ENCODE measurements at regions not wholly inside any gene's neighbourhood (a gene's known extent, or its start where the extent isn't known, plus 50 kb on each side); places are given as distances from the start of the nearest gene placed in this dataset.

GRCh38 chr4:145347684-145348083, 134.0 kb upstream of the SMAD1 start:
- Histone ChIP-seq H3K9me3 (ENCODE audit: insufficient read depth, low read length) (no peaks in the 10 kb centered on the region), H3K4me1 (ENCODE audit: insufficient read depth, insufficient read length) (no peaks in the 10 kb centered on the region), H3K9ac (ENCODE audit: insufficient read length, low read depth) (no peak overlapping the region), H3K4me3 (ENCODE audit: insufficient read length, low read depth) (no peak overlapping the region), H3K36me3 (ENCODE audit: insufficient read depth, insufficient read length, low read length) (no peaks in the 10 kb centered on the region), H3K27me3 (ENCODE audit: insufficient read depth, insufficient read length) (no peaks in the 10 kb centered on the region)
- no peak for TF ChIP-seq YY1 (IDR thresholded peaks at IDR 0.05; ENCODE audit: insufficient read depth, insufficient read length)
- TF ChIP-seq ZNF274 (IDR thresholded peaks at IDR 0.05; ENCODE audit: low read depth, low read length): no peak
- TF ChIP-seq SUZ12 (IDR thresholded peaks at IDR 0.05; ENCODE audit: extremely low read depth, insufficient read depth, insufficient read length): no peak
- DNase-seq (ENCODE audit: low read depth, low spot score): no peak

- H3K36me3 ChIP-seq (ENCODE audit: insufficient read depth, insufficient read length, low read length): no peaks in the 10 kb centered on the region
- H3K9ac ChIP-seq (ENCODE audit: insufficient read length, low read depth): no peak overlapping the region
- no peaks in the 10 kb centered on the region for H3K9me3 ChIP-seq (ENCODE audit: insufficient read depth, low read length)
- no peaks in the 10 kb centered on the region for H3K27me3 ChIP-seq (ENCODE audit: insufficient read depth, insufficient read length)
- TF ChIP-seq ZNF274 (IDR thresholded peaks at IDR 0.05; ENCODE audit: low read depth, low read length): no peak
- no peak for TF ChIP-seq SUZ12 (IDR thresholded peaks at IDR 0.05; ENCODE audit: extremely low read depth, insufficient read depth, insufficient read length)
- no peak for TF ChIP-seq YY1 (IDR thresholded peaks at IDR 0.05; ENCODE audit: insufficient read depth, insufficient read length)
- no peaks in the 10 kb centered on the region for H3K4me1 ChIP-seq (ENCODE audit: insufficient read depth, insufficient read length)
- DNase-seq (ENCODE audit: low read depth, low spot score): no peak
- H3K4me3 ChIP-seq (ENCODE audit: insufficient read length, low read depth): no peak overlapping the region
These were observed 135.6 kb upstream of the SMAD1 start for GRCh38 chr4:145346081-145346480.

- H3K9ac ChIP-seq (ENCODE audit: insufficient read length, low read depth): no peak overlapping the region
- H3K9me3 ChIP-seq (ENCODE audit: insufficient read depth, low read length): no peaks in the 10 kb centered on the region
- H3K27me3 ChIP-seq (ENCODE audit: insufficient read depth, insufficient read length): no peaks in the 10 kb centered on the region
- no peaks in the 10 kb centered on the region for H3K4me1 ChIP-seq (ENCODE audit: insufficient read depth, insufficient read length)
- no peaks in the 10 kb centered on the region for H3K36me3 ChIP-seq (ENCODE audit: insufficient read depth, insufficient read length, low read length)
- TF ChIP-seq ZNF274 (IDR thresholded peaks at IDR 0.05; ENCODE audit: low read depth, low read length): no peak
- no peak for TF ChIP-seq YY1 (IDR thresholded peaks at IDR 0.05; ENCODE audit: insufficient read depth, insufficient read length)
- TF ChIP-seq SUZ12 (IDR thresholded peaks at IDR 0.05; ENCODE audit: extremely low read depth, insufficient read depth, insufficient read length): no peak
- no peak for DNase-seq (ENCODE audit: low read depth, low spot score)
- H3K4me3 ChIP-seq (ENCODE audit: insufficient read length, low read depth): no peak overlapping the region
These were observed 136.3 kb upstream of the SMAD1 start for GRCh38 chr4:145345401-145345800.

DNA sequence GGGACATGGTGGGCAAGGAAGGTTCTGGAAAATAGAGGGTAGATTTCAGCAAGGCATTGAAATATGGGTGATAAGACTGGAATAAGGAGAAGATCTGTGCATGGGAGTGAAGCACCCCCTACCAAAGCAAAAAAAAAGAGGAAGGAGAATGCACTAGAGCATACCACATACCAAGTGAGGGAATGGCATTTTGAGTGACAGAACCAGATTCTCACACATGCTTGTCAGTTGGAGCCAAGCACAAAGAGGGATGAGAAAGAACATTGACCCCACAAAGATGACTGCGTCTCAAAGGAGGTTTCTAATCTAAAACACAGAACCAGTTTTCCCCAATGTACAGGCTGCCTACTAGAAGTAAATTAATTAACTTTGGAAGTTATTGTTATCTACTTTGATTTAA, 140.3 kb upstream of the SMAD1 start:
- H3K4me1 ChIP-seq (ENCODE audit: insufficient read depth, insufficient read length): no peaks in the 10 kb centered on the region
- DNase-seq (ENCODE audit: low read depth, low spot score): no peak
- TF ChIP-seq SUZ12 (IDR thresholded peaks at IDR 0.05; ENCODE audit: extremely low read depth, insufficient read depth, insufficient read length): no peak
- TF ChIP-seq ZNF274 (IDR thresholded peaks at IDR 0.05; ENCODE audit: low read depth, low read length): no peak
- no peak for TF ChIP-seq YY1 (IDR thresholded peaks at IDR 0.05; ENCODE audit: insufficient read depth, insufficient read length)
- H3K36me3 ChIP-seq (ENCODE audit: insufficient read depth, insufficient read length, low read length): no peaks in the 10 kb centered on the region
- no peaks in the 10 kb centered on the region for H3K27me3 ChIP-seq (ENCODE audit: insufficient read depth, insufficient read length)
- H3K9me3 ChIP-seq (ENCODE audit: insufficient read depth, low read length): no peaks in the 10 kb centered on the region
- no peak overlapping the region for H3K4me3 ChIP-seq (ENCODE audit: insufficient read length, low read depth)
- H3K9ac ChIP-seq (ENCODE audit: insufficient read length, low read depth): no peak overlapping the region

DNA sequence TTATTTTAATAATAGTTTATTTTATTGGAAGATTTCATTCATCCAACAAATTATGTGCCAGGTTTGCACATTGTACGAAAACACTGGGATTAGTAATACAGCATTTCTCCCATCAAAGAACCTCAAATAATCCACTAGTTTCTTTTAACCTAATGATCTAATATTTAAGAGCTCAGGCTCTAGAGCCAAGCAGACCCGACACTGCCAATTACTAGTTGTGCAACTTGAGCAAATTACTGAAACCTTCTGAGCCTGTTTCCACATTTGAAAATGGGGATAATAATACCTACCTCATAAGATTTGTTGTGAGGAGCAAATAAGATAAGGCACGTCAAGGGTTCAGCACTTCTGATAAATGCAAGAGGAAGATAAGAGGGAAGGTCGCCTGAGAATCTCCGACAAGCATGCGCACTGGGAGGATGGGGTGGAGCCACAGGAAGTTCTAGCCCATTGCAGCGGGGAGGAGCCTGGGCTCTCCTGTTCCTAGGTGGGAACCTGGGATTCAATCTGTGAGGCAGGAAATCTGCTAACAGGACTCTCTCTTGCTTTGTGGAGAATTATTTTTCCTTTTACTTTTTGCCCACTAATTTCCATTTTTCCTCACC, 141.5 kb upstream of the SMAD1 start:
- no peak for DNase-seq (ENCODE audit: low read depth, low spot score)
- Histone ChIP-seq H3K9me3 (ENCODE audit: insufficient read depth, low read length) (no peaks in the 10 kb centered on the region), H3K9ac (ENCODE audit: insufficient read length, low read depth) (no peak overlapping the region), H3K27me3 (ENCODE audit: insufficient read depth, insufficient read length) (no peaks in the 10 kb centered on the region), H3K4me3 (ENCODE audit: insufficient read length, low read depth) (no peak overlapping the region), H3K4me1 (ENCODE audit: insufficient read depth, insufficient read length) (no peaks in the 10 kb centered on the region), H3K36me3 (ENCODE audit: insufficient read depth, insufficient read length, low read length) (no peaks in the 10 kb centered on the region)
- TF ChIP-seq YY1 (IDR thresholded peaks at IDR 0.05; ENCODE audit: insufficient read depth, insufficient read length): no peak
- no peak for TF ChIP-seq ZNF274 (IDR thresholded peaks at IDR 0.05; ENCODE audit: low read depth, low read length)
- no peak for TF ChIP-seq SUZ12 (IDR thresholded peaks at IDR 0.05; ENCODE audit: extremely low read depth, insufficient read depth, insufficient read length)

DNA sequence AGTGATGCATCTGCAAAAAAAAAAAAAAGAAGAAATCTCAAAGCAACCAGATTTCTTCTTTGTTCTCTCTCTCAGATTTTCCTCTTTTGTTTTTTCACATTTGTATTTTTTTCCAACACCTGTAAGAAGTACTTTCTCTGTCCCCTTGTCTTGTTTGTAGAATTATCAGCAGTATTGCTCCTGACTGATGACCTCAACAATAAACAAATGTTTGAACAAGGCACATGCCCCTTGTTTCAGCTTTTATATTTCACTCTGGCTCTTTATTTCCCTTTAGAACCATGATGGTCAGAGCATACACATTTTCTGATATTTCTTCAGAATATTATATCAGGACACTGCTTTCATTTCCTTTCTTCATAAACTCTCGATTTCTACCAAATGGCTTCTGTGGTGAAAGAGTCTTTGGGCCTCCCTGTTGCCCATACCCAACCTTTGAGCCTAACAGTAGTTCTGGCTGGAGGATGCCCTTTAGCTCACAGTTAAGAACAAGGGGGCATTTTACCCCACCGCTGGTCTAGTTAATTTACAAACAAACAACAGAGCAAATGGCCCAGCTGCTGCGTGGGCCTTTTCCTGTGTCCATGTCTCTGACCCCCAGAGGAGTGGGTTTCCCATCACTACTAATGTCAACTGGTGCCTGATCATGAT, 142.5 kb upstream of the SMAD1 start:
- no peak for DNase-seq (ENCODE audit: low read depth, low spot score)
- Histone ChIP-seq H3K4me1 (ENCODE audit: insufficient read depth, insufficient read length) (no peaks in the 10 kb centered on the region), H3K27me3 (ENCODE audit: insufficient read depth, insufficient read length) (no peaks in the 10 kb centered on the region), H3K4me3 (ENCODE audit: insufficient read length, low read depth) (no peak overlapping the region), H3K9ac (ENCODE audit: insufficient read length, low read depth) (no peak overlapping the region), H3K36me3 (ENCODE audit: insufficient read depth, insufficient read length, low read length) (no peaks in the 10 kb centered on the region), H3K9me3 (ENCODE audit: insufficient read depth, low read length) (no peaks in the 10 kb centered on the region)
- no peak for TF ChIP-seq ZNF274 (IDR thresholded peaks at IDR 0.05; ENCODE audit: low read depth, low read length)

GRCh38 chr4:145338568-145338967, 143.1 kb upstream of the SMAD1 start:
- Histone ChIP-seq H3K9me3 (ENCODE audit: insufficient read depth, low read length) (no peaks in the 10 kb centered on the region), H3K9ac (ENCODE audit: insufficient read length, low read depth) (no peak overlapping the region), H3K27me3 (ENCODE audit: insufficient read depth, insufficient read length) (no peaks in the 10 kb centered on the region), H3K4me1 (ENCODE audit: insufficient read depth, insufficient read length) (no peaks in the 10 kb centered on the region), H3K36me3 (ENCODE audit: insufficient read depth, insufficient read length, low read length) (no peaks in the 10 kb centered on the region), H3K4me3 (ENCODE audit: insufficient read length, low read depth) (no peak overlapping the region)
- DNase-seq (ENCODE audit: low read depth, low spot score): no peak
- no peak for TF ChIP-seq ZNF274 (IDR thresholded peaks at IDR 0.05; ENCODE audit: low read depth, low read length)
- no peak for TF ChIP-seq YY1 (IDR thresholded peaks at IDR 0.05; ENCODE audit: insufficient read depth, insufficient read length)
- TF ChIP-seq SUZ12 (IDR thresholded peaks at IDR 0.05; ENCODE audit: extremely low read depth, insufficient read depth, insufficient read length): no peak

Measured in NT2/D1 (cell line).